ENCODE measurements at regions not wholly inside any gene's neighbourhood (a gene's known extent, or its start where the extent isn't known, plus 50 kb on each side); places are given as distances from the start of the nearest gene placed in this dataset.

DNA sequence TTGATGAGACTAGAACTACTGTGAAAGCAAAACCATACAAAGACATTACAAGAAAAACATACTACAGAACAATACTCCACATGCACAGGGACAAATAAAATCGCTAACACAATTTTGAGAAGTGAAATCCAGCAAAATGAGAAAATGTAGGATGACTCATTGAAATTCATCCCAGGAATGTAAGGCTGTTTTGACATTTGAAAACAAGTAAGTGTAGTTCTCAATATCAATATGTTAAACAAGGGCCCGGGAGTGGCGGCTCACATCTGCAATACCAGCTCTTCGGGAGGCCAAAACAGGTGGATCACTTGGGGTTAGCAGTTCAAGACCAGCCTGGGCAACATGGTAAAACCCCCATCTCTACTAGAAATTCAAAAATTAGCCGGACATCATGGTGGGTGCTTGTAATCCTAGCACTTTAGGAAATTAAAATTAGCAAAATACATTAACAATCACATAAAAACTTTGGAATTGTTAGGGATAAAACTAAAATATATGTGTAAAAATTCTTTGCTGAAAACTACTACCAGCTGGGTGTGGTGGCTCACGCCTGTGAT, 113.7 kb upstream of the ADARB2 start:
- H3K27me3 ChIP-seq = no peaks in the 10 kb centered on the region
- no peak overlapping the region for H3K4me3 ChIP-seq
- peaks cover 0 to 7% (median 0%) of the 10 kb centered on the region in 3 donors for H3K9me3 ChIP-seq
- H3K36me3 ChIP-seq = no peaks in the 10 kb centered on the region
- WGBS, 2 donors (ENCODE audit: low coverage in 1 of 2) = 66 to 95% methylated on average over 5 of the region's 6 CpGs
- no peak for TF ChIP-seq EP300 (IDR thresholded peaks at IDR 0.05)
- no peak for TF ChIP-seq POLR2AphosphoS5 (IDR thresholded peaks at IDR 0.05)
- TF ChIP-seq POLR2A (IDR thresholded peaks at IDR 0.05) = no peak
- TF ChIP-seq, protein P1, sequence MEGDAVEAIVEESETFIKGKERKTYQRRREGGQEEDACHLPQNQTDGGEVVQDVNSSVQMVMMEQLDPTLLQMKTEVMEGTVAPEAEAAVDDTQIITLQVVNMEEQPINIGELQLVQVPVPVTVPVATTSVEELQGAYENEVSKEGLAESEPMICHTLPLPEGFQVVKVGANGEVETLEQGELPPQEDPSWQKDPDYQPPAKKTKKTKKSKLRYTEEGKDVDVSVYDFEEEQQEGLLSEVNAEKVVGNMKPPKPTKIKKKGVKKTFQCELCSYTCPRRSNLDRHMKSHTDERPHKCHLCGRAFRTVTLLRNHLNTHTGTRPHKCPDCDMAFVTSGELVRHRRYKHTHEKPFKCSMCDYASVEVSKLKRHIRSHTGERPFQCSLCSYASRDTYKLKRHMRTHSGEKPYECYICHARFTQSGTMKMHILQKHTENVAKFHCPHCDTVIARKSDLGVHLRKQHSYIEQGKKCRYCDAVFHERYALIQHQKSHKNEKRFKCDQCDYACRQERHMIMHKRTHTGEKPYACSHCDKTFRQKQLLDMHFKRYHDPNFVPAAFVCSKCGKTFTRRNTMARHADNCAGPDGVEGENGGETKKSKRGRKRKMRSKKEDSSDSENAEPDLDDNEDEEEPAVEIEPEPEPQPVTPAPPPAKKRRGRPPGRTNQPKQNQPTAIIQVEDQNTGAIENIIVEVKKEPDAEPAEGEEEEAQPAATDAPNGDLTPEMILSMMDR (IDR thresholded peaks at IDR 0.05) = no peak
- no peak overlapping the region for H3K27ac ChIP-seq
- H3K4me1 ChIP-seq = no peaks in the 10 kb centered on the region
- ATAC-seq = no peak

DNA sequence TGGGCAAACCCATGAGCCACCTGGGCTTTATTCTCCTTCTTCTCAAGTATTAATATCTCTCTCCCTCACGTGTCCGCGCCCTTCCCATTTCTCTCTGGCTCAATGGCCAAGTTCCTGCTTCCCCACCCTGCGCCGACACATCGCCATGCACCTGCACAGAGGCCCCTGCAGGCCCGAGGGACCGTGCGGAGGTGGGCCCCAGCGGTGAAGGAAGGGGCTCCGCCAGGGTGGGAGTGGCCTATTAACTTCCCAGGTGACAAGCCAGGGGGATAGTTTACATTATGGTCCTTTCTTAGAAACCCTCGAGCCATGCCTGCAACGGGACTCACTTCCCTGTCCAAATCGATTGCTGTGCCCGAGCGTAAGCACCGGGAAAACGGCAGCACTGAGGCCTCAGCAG, 110.0 kb upstream of the ADARB2 start:
- Histone ChIP-seq H3K4me3 (no peak overlapping the region), H3K27me3 (no peaks in the 10 kb centered on the region), H3K9me3 (peaks cover 0 to 7% (median 0%) of the 10 kb centered on the region in 3 donors), H3K36me3 (no peaks in the 10 kb centered on the region), H3K4me1 (no peaks in the 10 kb centered on the region), H3K27ac (no peak overlapping the region)
- TF ChIP-seq POLR2A (IDR thresholded peaks at IDR 0.05) (no peak), EP300 (IDR thresholded peaks at IDR 0.05) (no peak), POLR2AphosphoS5 (IDR thresholded peaks at IDR 0.05) (no peak)
- TF ChIP-seq, protein P1 (IDR thresholded peaks at IDR 0.05) = no peak
- no peak for ATAC-seq
- WGBS, 2 donors (ENCODE audit: low coverage in 1 of 2) = 84 to 92% methylated on average over 3 to 6 of the region's 18 CpGs

DNA sequence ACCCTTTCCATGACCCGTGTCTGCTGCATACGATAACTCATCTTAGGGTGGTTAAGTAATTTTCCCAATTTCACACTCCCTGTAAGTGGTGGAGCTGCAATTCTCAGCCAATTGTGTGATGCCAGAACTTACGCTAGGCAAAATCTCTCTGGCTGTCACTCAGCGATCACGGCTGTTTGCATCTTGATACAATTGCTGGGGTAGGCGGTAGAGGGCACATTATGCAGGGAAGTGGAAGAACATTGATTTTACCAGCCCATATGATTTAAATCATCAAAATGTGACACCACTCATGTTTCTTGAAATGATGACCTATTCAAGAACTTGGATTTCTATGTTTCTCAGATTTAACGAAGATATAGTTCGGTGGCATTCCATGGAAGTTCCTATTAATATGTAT, 108.7 kb upstream of the ADARB2 start:
- ATAC-seq = no peak
- H3K9me3 ChIP-seq = peaks cover 0 to 7% (median 0%) of the 10 kb centered on the region in 3 donors
- no peaks in the 10 kb centered on the region for H3K27me3 ChIP-seq
- WGBS, 2 donors (ENCODE audit: low coverage in 1 of 2) = 92 to 97% methylated on average over 4 to 5 of the region's 8 CpGs
- no peak overlapping the region for H3K27ac ChIP-seq
- no peaks in the 10 kb centered on the region for H3K4me1 ChIP-seq
- no peaks in the 10 kb centered on the region for H3K36me3 ChIP-seq
- TF ChIP-seq POLR2A (IDR thresholded peaks at IDR 0.05) (no peak), EP300 (IDR thresholded peaks at IDR 0.05) (no peak), POLR2AphosphoS5 (IDR thresholded peaks at IDR 0.05) (no peak)
- TF ChIP-seq, protein P1 (IDR thresholded peaks at IDR 0.05) = no peak
- H3K4me3 ChIP-seq = no peak overlapping the region

DNA sequence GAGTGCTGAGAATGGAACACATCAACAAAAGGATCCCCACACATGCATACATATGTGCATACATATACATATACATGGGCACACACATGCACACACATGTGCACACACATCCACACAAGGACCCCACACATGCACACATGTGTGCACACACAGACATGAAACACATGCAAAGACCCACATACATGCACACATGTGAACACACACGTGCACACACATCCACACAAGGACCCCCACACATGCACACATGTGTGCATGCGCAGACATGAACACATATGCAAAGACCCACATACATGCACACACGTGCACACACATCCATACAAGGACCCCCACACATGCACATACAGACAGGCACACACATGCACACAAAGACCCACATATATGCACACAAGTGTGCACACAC, 104.4 kb upstream of the ADARB2 start:
- Histone ChIP-seq H3K36me3 (no peaks in the 10 kb centered on the region), H3K27me3 (peaks cover 1% of the 10 kb centered on the region), H3K27ac (no peak overlapping the region), H3K4me1 (no peaks in the 10 kb centered on the region), H3K9me3 (no peaks in the 10 kb centered on the region), H3K4me3 (no peak overlapping the region)
- TF ChIP-seq EP300 (IDR thresholded peaks at IDR 0.05) (no peak), POLR2AphosphoS5 (IDR thresholded peaks at IDR 0.05) (no peak), POLR2A (IDR thresholded peaks at IDR 0.05) (no peak)
- TF ChIP-seq, protein P1 (IDR thresholded peaks at IDR 0.05) = no peak
- 44 to 94% methylated on average over 2 to 3 of the region's 3 CpGs for WGBS, 2 donors (ENCODE audit: low coverage in 1 of 2)
- no peak for ATAC-seq

DNA sequence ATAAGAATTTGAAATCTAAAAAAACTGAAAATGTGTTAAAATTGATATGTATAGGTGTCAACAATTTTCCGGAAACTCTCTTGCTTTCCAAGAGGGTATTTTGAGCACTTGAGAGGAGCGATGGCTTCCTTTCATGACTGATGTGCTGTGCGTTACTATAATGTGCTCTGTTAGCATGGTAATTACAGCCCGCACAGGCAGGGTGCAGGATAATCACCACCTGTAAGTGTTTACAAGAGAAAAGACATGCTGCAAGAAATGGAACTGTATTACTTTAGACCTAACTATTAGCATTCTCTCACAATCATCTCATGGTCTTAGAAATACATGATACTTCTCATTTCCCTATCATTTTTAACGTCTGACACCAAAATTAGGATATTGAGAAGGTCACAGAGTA, 92.4 kb upstream of the ADARB2 start:
- TF ChIP-seq EP300 (IDR thresholded peaks at IDR 0.05) (no peak), POLR2AphosphoS5 (IDR thresholded peaks at IDR 0.05) (no peak), POLR2A (IDR thresholded peaks at IDR 0.05) (no peak)
- TF ChIP-seq, protein P1 (IDR thresholded peaks at IDR 0.05) = no peak
- ATAC-seq = no peak
- no peak overlapping the region for H3K27ac ChIP-seq
- no peaks in the 10 kb centered on the region for H3K4me1 ChIP-seq
- H3K9me3 ChIP-seq = peaks cover 0 to 14% (median 0%) of the 10 kb centered on the region in 3 donors
- H3K27me3 ChIP-seq = no peaks in the 10 kb centered on the region
- no peaks in the 10 kb centered on the region for H3K36me3 ChIP-seq
- 60 to 61% methylated on average over 5 of the region's 5 CpGs for WGBS, 2 donors (ENCODE audit: low coverage in 1 of 2)
- no peak overlapping the region for H3K4me3 ChIP-seq
